ENCODE measurements at regions not wholly inside any gene's neighbourhood (a gene's known extent, or its start where the extent isn't known, plus 50 kb on each side); places are given as distances from the start of the nearest gene placed in this dataset.

DNA sequence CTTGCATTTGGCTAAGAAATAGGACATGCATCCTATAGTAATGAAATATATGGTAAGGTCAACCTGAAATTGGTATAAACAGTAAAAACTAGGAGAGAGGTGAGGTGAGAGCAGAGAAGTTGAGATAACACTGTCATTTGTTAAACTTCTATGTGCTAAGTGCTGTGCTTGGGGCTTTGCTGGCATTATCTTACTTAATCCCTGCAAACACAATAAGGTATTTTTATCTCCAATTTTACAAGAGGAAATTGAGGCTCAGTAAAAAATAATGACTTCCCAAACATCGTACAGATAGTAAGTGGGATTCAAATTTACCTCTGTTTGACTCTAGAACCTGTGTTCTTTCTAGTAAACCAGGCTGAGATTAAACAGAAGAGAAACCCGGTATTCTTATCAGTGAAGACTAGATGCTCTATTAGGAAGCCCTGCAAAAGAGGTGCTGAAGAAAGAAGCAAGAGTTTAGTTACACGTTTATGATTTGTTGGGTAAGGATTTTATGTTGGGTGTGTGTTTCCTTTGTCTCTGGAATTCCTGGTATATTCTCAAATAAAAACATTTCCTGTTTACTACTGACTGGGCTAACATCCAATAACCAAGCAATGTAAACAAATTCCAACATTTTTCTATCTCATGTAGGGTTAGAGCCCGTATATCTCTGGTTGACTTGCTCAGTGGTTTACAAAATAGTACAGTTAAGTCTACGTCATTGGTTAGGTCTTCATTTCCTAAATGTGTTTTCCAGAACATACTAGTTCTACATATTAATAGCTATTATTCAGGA lies 137.3 kb upstream of the FNDC3A start:
- TF ChIP-seq GATA2 (IDR thresholded peaks at IDR 0.05; ENCODE audit: low read depth, low read length): no peak
- no peak for TF ChIP-seq GATA3 (IDR thresholded peaks at IDR 0.05; ENCODE audit: low read depth, low read length)
